DOHH2 (cell line): ENCODE measurements at regions not wholly inside any gene's neighbourhood (a gene's known extent, or its start where the extent isn't known, plus 50 kb on each side); places are given as distances from the start of the nearest gene placed in this dataset.

Experiments used
- H3F3A ChIP-seq: fragments of 200-600 bp; sonication (generic), shearing (Covaris generic); 2 replicates; pipeline ENCODE4 v1.6.0; 2016; ENCODE audit warnings: antibody characterized with exemption, mild to moderate bottlenecking; ENCODE audit not compliant: control insufficient read depth, insufficient read depth
- H3K27ac ChIP-seq: fragments of 200-600 bp; sonication (generic); 2 replicates; pipeline ENCODE4 v1.5.1; 2014; ENCODE audit warnings: low read depth, mild to moderate bottlenecking, low read length, moderate library complexity
- H3K27me3 ChIP-seq: fragments of 200-600 bp; sonication (generic); 2 replicates; pipeline ENCODE4 v1.6.1; 2014; ENCODE audit warnings: mild to moderate bottlenecking, low read length, mixed read lengths; ENCODE audit not compliant: control insufficient read depth
- H3K36me3 ChIP-seq: fragments of 200-600 bp; sonication (generic); 2 replicates; pipeline ENCODE4 v1.6.1; 2014; ENCODE audit warnings: mild to moderate bottlenecking, low read length, moderate library complexity, mixed read lengths; ENCODE audit not compliant: control insufficient read depth
- H3K4me1 ChIP-seq: fragments of 200-600 bp; sonication (generic); 2 replicates; pipeline ENCODE4 v1.6.1; 2014; ENCODE audit warnings: mild to moderate bottlenecking, low read length, mixed read lengths; ENCODE audit not compliant: control insufficient read depth
- H3K4me2 ChIP-seq: fragments of 200-600 bp; sonication (generic); 2 replicates; pipeline ENCODE4 v1.6.0; 2014; ENCODE audit warnings: mild to moderate bottlenecking, low read length, moderate library complexity
- H3K4me3 ChIP-seq: fragments of 200-600 bp; sonication (generic); 2 replicates; pipeline ENCODE4 v1.5.1; 2014; ENCODE audit warnings: mild to moderate bottlenecking, low read length, mixed read lengths
- H3K79me2 ChIP-seq: fragments of 200-600 bp; sonication (generic); 2 replicates; pipeline ENCODE4 v1.6.1; 2014; ENCODE audit warnings: mild to moderate bottlenecking, low read length, mixed read lengths; ENCODE audit not compliant: control insufficient read depth
- H3K9me2 ChIP-seq: fragments of 200-600 bp; sonication (generic); replicated peaks from 2 replicates; pipeline ENCODE4 v1.6.1; 2014; ENCODE audit warnings: mild to moderate bottlenecking, low read length, mixed read lengths; ENCODE audit not compliant: control insufficient read depth
- H3K9me3 ChIP-seq: fragments of 200-600 bp; sonication (generic); 2 replicates; pipeline ENCODE4 v1.6.1; 2014; ENCODE audit warnings: antibody characterized with exemption, low read length, mixed read lengths; ENCODE audit not compliant: control insufficient read depth, insufficient read depth
- H4K20me1 ChIP-seq: fragments of 200-600 bp; sonication (generic); 2 replicates; pipeline ENCODE4 v1.6.0; 2014; ENCODE audit warnings: low read depth, mild to moderate bottlenecking, antibody characterized with exemption, low read length, moderate library complexity; ENCODE audit not compliant: control insufficient read depth, insufficient read depth
- CTCF ChIP-seq: fragments of 200-600 bp; sonication (generic); IDR thresholded peaks from one replicate; pipeline ENCODE4 v1.5.1; 2014; ENCODE audit warnings: antibody characterized with exemption, mild to moderate bottlenecking, low read depth, low read length; ENCODE audit not compliant: poor library complexity, severe bottlenecking
- EZH2phosphoT487 ChIP-seq: fragments of 200-600 bp; sonication (generic); IDR thresholded peaks from 2 replicates; pipeline ENCODE4 v1.6.1; 2017; ENCODE audit warnings: borderline replicate concordance, mild to moderate bottlenecking, antibody characterized with exemption, low read length, moderate library complexity, mixed read lengths

GRCh38 chr2:47312491-47312850 is 56.6 kb upstream of the EPCAM start:
- no peak overlapping the region for H3K4me2 ChIP-seq

GRCh38 chr2:47311764-47312490 is 57.2 kb upstream of the EPCAM start:
- H3K9me3 ChIP-seq: no peaks in the 10 kb centered on the region
- no peak overlapping the region for H3K27ac ChIP-seq
- H4K20me1 ChIP-seq: no peaks in the 10 kb centered on the region
- H3F3A ChIP-seq: no peaks in the 10 kb centered on the region
- H3K4me1 ChIP-seq: peaks cover 14% of the 10 kb centered on the region
- no peaks in the 10 kb centered on the region for H3K9me2 ChIP-seq
- H3K4me3 ChIP-seq: no peak overlapping the region
- H3K79me2 ChIP-seq: no peaks in the 10 kb centered on the region
- no peak for TF ChIP-seq EZH2phosphoT487
- TF ChIP-seq CTCF: no peak
- H3K36me3 ChIP-seq: no peaks in the 10 kb centered on the region
- no peaks in the 10 kb centered on the region for H3K27me3 ChIP-seq
- H3K4me2 ChIP-seq: no peak overlapping the region

More at GRCh38 chr2:47312491-47312850, 56.6 kb upstream of the EPCAM start:
- no peaks in the 10 kb centered on the region for H4K20me1 ChIP-seq
- H3K4me1 ChIP-seq: peaks cover 14% of the 10 kb centered on the region
- no peaks in the 10 kb centered on the region for H3F3A ChIP-seq
- no peak for TF ChIP-seq EZH2phosphoT487
- no peaks in the 10 kb centered on the region for H3K79me2 ChIP-seq
- no peaks in the 10 kb centered on the region for H3K36me3 ChIP-seq
- H3K4me3 ChIP-seq: no peak overlapping the region
- no peak overlapping the region for H3K27ac ChIP-seq
- no peaks in the 10 kb centered on the region for H3K9me2 ChIP-seq
- no peaks in the 10 kb centered on the region for H3K27me3 ChIP-seq
- no peaks in the 10 kb centered on the region for H3K9me3 ChIP-seq

GRCh38 chr2:47310801-47311560 is 58.1 kb upstream of the EPCAM start:
- Histone ChIP-seq H3F3A (no peaks in the 10 kb centered on the region), H3K27ac (no peak overlapping the region), H3K4me3 (no peak overlapping the region), H3K9me2 (no peaks in the 10 kb centered on the region), H3K4me2 (no peak overlapping the region), H3K36me3 (no peaks in the 10 kb centered on the region), H4K20me1 (no peaks in the 10 kb centered on the region), H3K4me1 (peaks cover 14% of the 10 kb centered on the region), H3K9me3 (no peaks in the 10 kb centered on the region), H3K79me2 (no peaks in the 10 kb centered on the region), H3K27me3 (no peaks in the 10 kb centered on the region)
- TF ChIP-seq EZH2phosphoT487: no peak
- no peak for TF ChIP-seq CTCF
